Activated CD4-positive, alpha-beta T cell treated with anti-CD3 and anti-CD28 coated beads, Interleukin-2, amount 50 U/mL, for 1 hour (primary cell): ENCODE measurements at regions not wholly inside any gene's neighbourhood (a gene's known extent, or its start where the extent isn't known, plus 50 kb on each side); places are given as distances from the start of the nearest gene placed in this dataset.

Experiments used
- DNase-seq: peaks from one replicate; pipeline ENCODE4 v3.0.0-alpha.2; 2020

- no peak for DNase-seq
Observed at GRCh38 chr2:144067506-144067905, 452.4 kb downstream of the ZEB2 start.

GRCh38 chr2:144063602-144064001 is 456.3 kb downstream of the ZEB2 start:
- DNase-seq = no peak

GRCh38 chr2:144054911-144055310 is 465.0 kb downstream of the ZEB2 start:
- DNase-seq = no peak

GRCh38 chr2:144052083-144052482 is 467.8 kb downstream of the ZEB2 start:
- no peak for DNase-seq

DNA sequence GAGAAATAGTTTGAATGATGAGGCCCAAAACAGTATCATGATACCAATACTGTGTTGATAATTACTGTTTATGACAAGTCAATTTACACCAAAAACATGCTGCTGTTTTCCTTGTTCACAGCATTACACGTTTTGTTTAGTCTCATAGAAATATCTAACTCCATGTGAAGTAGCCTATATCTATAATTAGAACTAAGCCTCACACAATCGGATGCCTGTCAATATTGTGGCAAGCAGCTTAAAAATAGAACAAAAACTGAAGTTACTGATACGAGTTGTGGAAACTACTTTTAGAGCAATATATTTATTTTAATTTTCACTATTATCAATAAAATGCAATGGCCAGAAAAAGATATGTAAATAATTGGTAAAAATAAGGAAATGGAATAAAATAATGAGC is 470.8 kb downstream of the ZEB2 start:
- no peak for DNase-seq

DNA sequence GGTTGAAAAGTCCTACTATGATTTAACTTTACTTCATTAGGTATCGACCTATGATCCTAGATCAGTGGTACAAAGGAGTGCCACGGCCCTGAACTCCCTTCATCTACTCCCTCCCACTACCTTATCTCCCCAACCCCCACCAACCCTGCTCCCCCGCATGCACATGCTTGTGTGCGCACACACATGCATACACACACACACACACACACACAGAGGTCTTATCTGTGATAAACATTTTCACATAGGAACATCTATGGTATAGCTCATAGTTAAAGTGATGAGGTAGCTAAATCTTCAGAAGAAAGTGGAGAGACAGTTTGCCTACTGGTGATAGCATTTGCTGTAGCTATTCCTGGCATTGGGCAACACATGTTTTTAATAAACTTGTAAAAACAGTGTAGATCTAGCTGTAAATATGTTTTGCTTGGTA is 471.3 kb downstream of the ZEB2 start:
- no peak for DNase-seq

DNA sequence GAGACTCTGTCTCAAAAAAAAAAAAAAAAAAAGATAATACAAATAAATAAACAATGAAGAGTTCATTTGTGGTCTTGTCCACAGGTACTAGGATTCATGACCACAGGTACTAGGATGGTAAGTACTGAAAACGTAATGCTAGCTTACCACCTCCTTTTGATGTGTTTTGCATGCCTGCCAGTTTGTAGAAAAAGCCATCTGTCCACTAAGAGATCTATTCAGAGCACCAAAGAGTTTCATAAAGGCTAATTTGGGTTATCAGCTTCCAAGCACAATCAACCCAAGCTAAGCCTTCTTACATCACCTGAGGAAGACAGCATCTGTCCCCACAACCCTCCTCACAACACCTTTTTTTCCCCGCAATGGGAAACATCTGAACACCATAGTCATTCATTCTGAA is 477.2 kb downstream of the ZEB2 start:
- DNase-seq = no peak

DNA sequence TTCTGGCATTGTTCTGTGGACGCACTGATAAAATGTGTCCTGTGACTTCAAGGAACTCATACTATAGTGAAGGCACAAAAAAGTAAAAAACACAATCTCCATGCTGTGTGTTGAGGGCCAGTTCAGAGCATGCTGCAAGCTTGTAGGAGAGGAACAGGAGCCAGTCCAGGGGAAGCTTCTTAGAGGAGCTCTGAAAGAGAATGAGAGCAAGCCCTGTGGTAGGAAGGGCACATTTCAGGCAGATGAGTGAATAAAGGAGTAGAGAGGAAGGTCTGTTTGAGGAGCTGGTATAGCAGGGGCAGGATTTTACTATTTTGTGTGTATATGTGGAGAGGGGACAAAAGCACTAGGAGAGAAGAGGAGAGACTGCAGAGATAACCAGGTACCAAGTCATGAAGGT is 478.3 kb downstream of the ZEB2 start:
- DNase-seq = no peak

DNA sequence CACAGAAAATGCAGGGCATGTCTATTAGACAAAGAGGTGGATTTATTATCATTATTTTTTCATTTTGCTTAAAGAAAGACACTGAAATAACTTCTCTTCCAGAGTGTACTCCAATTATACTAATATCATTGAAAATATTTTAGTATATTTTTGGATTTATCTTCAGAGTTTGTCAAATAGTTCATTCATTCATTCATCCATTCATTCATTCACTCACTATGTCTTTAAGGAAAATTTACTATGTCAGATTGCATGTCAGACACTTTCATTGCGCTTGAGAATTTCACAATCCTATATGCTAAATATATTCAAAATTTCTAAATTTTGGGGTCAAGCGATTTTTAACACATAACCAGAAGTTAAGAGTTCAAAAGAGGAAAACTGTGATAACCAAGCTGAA is 479.1 kb downstream of the ZEB2 start:
- no peak for DNase-seq

DNA sequence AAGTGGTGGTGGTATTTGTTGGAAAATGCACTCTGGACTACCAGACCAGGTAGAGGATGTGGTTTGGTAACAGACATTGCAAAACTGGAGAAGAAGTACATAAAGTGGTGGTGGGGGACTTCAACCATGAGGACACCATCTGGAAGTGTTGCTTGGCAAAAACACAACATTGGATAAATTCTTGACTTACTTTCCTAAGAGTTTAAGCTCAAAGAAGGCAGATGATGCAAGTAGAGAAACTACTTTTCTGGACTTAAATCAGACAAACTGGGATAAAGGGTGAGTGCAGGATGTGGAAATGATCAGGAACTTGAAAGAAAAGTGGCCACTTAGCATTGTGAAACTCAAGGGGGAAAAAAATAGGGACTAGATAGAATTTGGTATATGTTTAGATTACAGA is 487.4 kb downstream of the ZEB2 start:
- no peak for DNase-seq

GRCh38 chr2:144030791-144031190 is 489.1 kb downstream of the ZEB2 start:
- no peak for DNase-seq

DNA sequence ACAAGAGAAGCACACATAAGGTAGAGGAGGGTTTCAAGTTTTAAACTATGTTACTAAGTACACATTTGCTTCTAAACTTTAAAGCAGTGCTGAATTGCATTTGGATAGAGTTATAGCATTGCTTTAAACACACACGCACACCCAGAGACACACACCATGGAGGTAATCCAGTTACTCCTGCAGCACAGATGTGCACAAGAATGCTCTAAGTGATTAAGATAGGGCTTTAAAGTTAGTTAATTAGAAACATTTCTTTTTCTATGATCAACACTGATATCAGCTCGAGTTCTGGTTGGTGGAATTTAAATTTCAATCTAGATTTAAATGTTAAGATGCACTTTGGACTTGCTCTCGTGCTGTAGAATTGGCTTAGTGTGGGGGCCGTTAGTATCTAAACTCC is 492.3 kb downstream of the ZEB2 start:
- no peak for DNase-seq

GRCh38 chr2:144026753-144027152 is 493.2 kb downstream of the ZEB2 start:
- no peak for DNase-seq

DNA sequence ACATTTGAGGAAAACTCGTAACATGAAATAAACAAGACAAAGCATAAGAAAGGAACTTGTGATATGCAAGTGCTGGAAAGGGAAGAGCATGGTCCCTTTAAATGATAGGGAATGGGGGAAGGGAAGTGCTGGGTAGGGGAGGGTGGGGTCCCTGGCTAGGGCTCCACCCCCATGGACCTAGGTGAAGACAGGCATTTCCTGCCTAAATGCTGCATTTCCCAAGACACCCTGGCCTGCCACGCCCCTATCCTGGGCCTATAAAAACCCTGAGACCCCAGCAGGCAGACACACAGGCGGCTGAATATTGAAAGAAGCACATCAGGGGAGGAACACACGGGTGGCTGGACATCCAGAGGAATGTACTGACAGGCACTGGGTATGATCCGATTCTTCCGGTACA is 499.9 kb downstream of the ZEB2 start:
- DNase-seq = no peak

GRCh38 chr2:144015655-144016245 is 504.2 kb downstream of the ZEB2 start:
- no peak for DNase-seq

GRCh38 chr2:144015036-144015435 is 504.9 kb downstream of the ZEB2 start:
- DNase-seq = no peak

- DNase-seq = no peak
Observed at GRCh38 chr2:144014103-144014502, 505.8 kb downstream of the ZEB2 start.

- no peak for DNase-seq
Observed at GRCh38 chr2:144012304-144012703, 507.6 kb downstream of the ZEB2 start.

GRCh38 chr2:144011553-144011952 is 508.4 kb downstream of the ZEB2 start:
- no peak for DNase-seq

DNA sequence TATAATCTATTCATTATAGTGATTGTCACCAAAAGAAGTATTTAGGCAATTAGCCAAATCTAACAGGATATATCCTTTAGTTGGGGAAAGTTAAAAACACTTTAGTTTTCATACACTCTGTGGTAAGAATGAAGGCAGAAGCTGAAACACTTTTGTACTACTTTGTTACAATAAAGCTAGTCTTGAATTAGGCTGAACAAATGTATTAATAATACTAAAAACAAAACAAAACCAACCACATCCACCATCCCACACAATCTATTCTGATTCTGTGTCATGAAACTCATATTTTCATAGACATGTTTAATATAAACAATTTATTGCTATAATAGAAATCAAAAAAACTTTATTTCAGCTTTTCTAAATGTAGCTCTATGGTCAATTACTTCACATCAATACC is 508.8 kb downstream of the ZEB2 start:
- DNase-seq = no peak

- no peak for DNase-seq
Observed at GRCh38 chr2:144010096-144010836, 509.7 kb downstream of the ZEB2 start.

DNA sequence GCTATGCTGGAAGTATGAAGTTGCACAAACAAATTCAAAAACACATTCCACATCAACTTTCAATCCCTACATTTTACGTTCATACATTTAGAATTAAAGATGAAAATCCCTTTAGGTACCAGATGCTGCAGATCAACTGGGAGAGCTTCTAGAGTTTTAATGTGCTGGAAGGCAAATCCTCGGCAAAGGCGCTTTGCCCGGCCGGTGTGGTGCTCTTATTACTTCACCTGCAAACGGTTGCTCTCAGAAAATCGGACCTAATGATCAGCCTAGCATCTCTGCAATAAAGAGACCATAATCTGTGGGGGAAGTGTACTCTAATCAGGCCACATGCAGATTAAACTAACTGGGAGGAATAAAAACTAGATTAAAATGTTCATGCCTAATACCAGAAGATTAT is 513.8 kb downstream of the ZEB2 start:
- no peak for DNase-seq

- DNase-seq = no peak
Observed at GRCh38 chr2:144004742-144005141, 515.2 kb downstream of the ZEB2 start.

- no peak for DNase-seq
Observed at GRCh38 chr2:144003460-144004075, 516.4 kb downstream of the ZEB2 start.

GRCh38 chr2:143996974-143997373 is 522.9 kb downstream of the ZEB2 start:
- DNase-seq = no peak
